ENCODE measurements at regions not wholly inside any gene's neighbourhood (a gene's known extent, or its start where the extent isn't known, plus 50 kb on each side); places are given as distances from the start of the nearest gene placed in this dataset.

DNA sequence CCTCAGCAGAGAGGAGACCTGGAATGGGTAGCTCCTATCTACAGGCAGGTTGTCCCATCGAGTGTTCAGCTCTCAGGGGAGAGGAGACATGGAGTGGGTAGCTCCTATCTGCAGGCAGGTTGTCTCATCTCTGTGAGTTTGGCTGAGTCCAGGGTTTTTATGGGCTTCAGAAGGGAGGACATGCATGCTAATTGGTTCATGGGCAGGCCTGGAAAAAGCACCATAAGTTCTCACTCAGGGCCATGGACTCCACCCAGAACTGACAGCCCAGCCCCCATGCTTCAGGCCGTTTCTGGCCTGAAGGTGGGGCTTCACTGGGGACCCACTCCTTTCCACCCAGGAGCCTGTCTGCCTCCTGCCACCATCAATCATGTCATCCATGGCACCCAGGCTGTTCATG is 84.0 kb downstream of the CYB561 start:
- TF ChIP-seq USF2 (CRISPR knock-in tag; IDR thresholded peaks at IDR 0.05) (no peak), CREM (CRISPR knock-in tag; IDR thresholded peaks at IDR 0.05) (no peak), SP1 (CRISPR knock-in tag; conservative IDR thresholded peaks at IDR 0.05) (no peak), CTCF (IDR thresholded peaks at IDR 0.05) (no peak), ATF1 (CRISPR knock-in tag; IDR thresholded peaks at IDR 0.05) (no peak), E2F5 (CRISPR knock-in tag; IDR thresholded peaks at IDR 0.05) (no peak), RELA (CRISPR knock-in tag; IDR thresholded peaks at IDR 0.05; ENCODE audit: borderline replicate concordance) (no peak), NR1H2 (CRISPR knock-in tag; IDR thresholded peaks at IDR 0.05) (no peak), FOXP1 (CRISPR knock-in tag; IDR thresholded peaks at IDR 0.05; ENCODE audit: borderline replicate concordance) (no peak), EMX1 (CRISPR knock-in tag; IDR thresholded peaks at IDR 0.05) (no peak), ZNF138 (CRISPR knock-in tag; conservative IDR thresholded peaks at IDR 0.05) (no peak)
- TF ChIP-seq, protein P1, sequence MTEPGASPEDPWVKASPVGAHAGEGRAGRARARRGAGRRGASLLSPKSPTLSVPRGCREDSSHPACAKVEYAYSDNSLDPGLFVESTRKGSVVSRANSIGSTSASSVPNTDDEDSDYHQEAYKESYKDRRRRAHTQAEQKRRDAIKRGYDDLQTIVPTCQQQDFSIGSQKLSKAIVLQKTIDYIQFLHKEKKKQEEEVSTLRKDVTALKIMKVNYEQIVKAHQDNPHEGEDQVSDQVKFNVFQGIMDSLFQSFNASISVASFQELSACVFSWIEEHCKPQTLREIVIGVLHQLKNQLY (CRISPR knock-in tag; IDR thresholded peaks at IDR 0.05), result no peak
- TF ChIP-seq, protein P2, sequence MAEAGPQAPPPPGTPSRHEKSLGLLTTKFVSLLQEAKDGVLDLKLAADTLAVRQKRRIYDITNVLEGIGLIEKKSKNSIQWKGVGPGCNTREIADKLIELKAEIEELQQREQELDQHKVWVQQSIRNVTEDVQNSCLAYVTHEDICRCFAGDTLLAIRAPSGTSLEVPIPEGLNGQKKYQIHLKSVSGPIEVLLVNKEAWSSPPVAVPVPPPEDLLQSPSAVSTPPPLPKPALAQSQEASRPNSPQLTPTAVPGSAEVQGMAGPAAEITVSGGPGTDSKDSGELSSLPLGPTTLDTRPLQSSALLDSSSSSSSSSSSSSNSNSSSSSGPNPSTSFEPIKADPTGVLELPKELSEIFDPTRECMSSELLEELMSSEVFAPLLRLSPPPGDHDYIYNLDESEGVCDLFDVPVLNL (CRISPR knock-in tag; IDR thresholded peaks at IDR 0.05; ENCODE audit: borderline replicate concordance, low read depth), result no peak

Data from WTC11 (cell line).